ENCODE measurements at regions not wholly inside any gene's neighbourhood (a gene's known extent, or its start where the extent isn't known, plus 50 kb on each side); places are given as distances from the start of the nearest gene placed in this dataset.

DNA sequence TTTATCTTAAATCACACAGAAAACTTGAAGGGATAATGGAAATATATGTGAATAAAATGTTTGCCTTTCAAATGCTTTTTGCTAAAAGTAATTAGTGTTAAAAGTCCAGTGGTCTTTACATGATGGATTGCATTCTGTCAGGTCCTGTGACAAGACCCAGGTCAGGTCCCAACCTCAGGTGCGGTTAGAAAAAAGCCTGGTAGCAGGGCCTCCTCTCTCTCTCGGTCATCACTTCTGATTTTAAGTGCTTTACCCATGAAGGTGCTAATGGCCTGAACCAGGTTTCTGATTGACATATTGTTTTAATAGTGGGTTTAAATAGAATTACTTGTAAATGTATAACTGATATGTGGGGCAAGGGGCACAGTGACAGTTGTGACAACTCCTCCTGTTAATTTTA, 736.3 kb downstream of the POM121L12 start:
- H3K4me1 Mint-ChIP-seq, result peaks cover 5% of the 10 kb centered on the region
- TF ChIP-seq, protein P1, sequence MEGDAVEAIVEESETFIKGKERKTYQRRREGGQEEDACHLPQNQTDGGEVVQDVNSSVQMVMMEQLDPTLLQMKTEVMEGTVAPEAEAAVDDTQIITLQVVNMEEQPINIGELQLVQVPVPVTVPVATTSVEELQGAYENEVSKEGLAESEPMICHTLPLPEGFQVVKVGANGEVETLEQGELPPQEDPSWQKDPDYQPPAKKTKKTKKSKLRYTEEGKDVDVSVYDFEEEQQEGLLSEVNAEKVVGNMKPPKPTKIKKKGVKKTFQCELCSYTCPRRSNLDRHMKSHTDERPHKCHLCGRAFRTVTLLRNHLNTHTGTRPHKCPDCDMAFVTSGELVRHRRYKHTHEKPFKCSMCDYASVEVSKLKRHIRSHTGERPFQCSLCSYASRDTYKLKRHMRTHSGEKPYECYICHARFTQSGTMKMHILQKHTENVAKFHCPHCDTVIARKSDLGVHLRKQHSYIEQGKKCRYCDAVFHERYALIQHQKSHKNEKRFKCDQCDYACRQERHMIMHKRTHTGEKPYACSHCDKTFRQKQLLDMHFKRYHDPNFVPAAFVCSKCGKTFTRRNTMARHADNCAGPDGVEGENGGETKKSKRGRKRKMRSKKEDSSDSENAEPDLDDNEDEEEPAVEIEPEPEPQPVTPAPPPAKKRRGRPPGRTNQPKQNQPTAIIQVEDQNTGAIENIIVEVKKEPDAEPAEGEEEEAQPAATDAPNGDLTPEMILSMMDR (conservative IDR thresholded peaks at IDR 0.05), result no peak
- no peak overlapping the region for H3K9ac ChIP-seq (ENCODE audit: extremely low read depth, low read length, poor library complexity, severe bottlenecking)
- peaks cover 4% of the 10 kb centered on the region for H3K27me3 ChIP-seq (ENCODE audit: control insufficient read depth, insufficient read depth, low read length, poor library complexity, severe bottlenecking)
- H3K4me3 ChIP-seq (ENCODE audit: low read length), result no peak overlapping the region
- H3K9me3 ChIP-seq (ENCODE audit: control insufficient read depth, low read length), result no peaks in the 10 kb centered on the region
- WGBS, 2 experiments (ENCODE audit: insufficient coverage in 1 of 2, insufficient read length in 1 of 2), result 95 to 100% methylated on average over 2 of the region's 2 CpGs
- H3K4me1 ChIP-seq (ENCODE audit: control insufficient read depth, insufficient read depth, low read length), result peaks cover 2% of the 10 kb centered on the region
- H3K27me3 Mint-ChIP-seq (ENCODE audit: insufficient read depth), result no peaks in the 10 kb centered on the region
- H3K36me3 Mint-ChIP-seq (ENCODE audit: low read depth), result no peaks in the 10 kb centered on the region
- no peak overlapping the region for H3K27ac Mint-ChIP-seq
- no peaks in the 10 kb centered on the region for H3K36me3 ChIP-seq (ENCODE audit: control insufficient read depth, insufficient read depth, low read length)
- no peak overlapping the region for H3K27ac ChIP-seq (ENCODE audit: low read depth, low read length)
- DNase-seq, result no peak
- H3K4me3 Mint-ChIP-seq, result no peak overlapping the region
- H3K9me3 Mint-ChIP-seq, result no peaks in the 10 kb centered on the region

- no peaks in the 10 kb centered on the region for H3K9me3 ChIP-seq (ENCODE audit: control insufficient read depth, low read length)
- no peak overlapping the region for H3K27ac Mint-ChIP-seq
These were observed 740.9 kb downstream of the POM121L12 start for GRCh38 chr7:53776323-53776722.

DNA sequence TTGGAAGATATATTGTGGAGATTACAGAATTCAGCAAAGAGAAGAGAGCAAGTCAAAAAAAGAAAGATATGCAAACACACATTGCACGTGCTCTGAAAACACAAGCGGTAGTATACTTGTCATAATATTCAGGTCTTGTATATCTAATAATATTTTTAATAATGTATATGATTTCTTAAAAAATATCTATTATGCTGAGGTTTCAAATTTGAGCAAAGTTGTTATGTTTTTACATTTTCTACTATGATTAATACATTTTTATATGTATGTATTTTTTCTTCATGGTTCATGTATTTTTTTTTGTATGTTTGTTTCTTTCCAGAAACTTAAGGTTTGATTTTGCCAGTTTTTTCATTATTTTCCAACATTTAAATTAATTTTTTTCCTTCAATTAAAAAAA, 752.4 kb upstream of the VSTM2A start:
- no peak overlapping the region for H3K27ac ChIP-seq (ENCODE audit: low read depth, low read length)
- TF ChIP-seq, protein P1 (conservative IDR thresholded peaks at IDR 0.05), result no peak
- Mint-ChIP-seq H3K27me3 (ENCODE audit: insufficient read depth) (no peaks in the 10 kb centered on the region), H3K4me1 (no peaks in the 10 kb centered on the region), H3K36me3 (ENCODE audit: low read depth) (no peaks in the 10 kb centered on the region), H3K27ac (no peak overlapping the region), H3K4me3 (no peak overlapping the region), H3K9me3 (no peaks in the 10 kb centered on the region)
- no peak overlapping the region for H3K4me3 ChIP-seq (ENCODE audit: low read length)
- no peak for DNase-seq
- H3K9me3 ChIP-seq (ENCODE audit: control insufficient read depth, low read length), result no peaks in the 10 kb centered on the region
- no peaks in the 10 kb centered on the region for H3K4me1 ChIP-seq (ENCODE audit: control insufficient read depth, insufficient read depth, low read length)
- H3K27me3 ChIP-seq (ENCODE audit: control insufficient read depth, insufficient read depth, low read length, poor library complexity, severe bottlenecking), result no peaks in the 10 kb centered on the region
- H3K9ac ChIP-seq (ENCODE audit: extremely low read depth, low read length, poor library complexity, severe bottlenecking), result no peak overlapping the region
- no CpG with 5 or more reads among the region's 2 CpGs for WGBS, 2 experiments (ENCODE audit: insufficient coverage in 1 of 2, insufficient read length in 1 of 2)
- no peaks in the 10 kb centered on the region for H3K36me3 ChIP-seq (ENCODE audit: control insufficient read depth, insufficient read depth, low read length)

More at GRCh38 chr7:53776323-53776722, 740.9 kb downstream of the POM121L12 start:
- WGBS, 2 experiments (ENCODE audit: insufficient coverage in 1 of 2, insufficient read length in 1 of 2), result 82 to 83% methylated on average over 1 of the region's 1 CpG
- Mint-ChIP-seq H3K9me3 (no peaks in the 10 kb centered on the region), H3K27me3 (ENCODE audit: insufficient read depth) (no peaks in the 10 kb centered on the region), H3K4me3 (no peak overlapping the region), H3K4me1 (peaks cover 5% of the 10 kb centered on the region), H3K36me3 (ENCODE audit: low read depth) (no peaks in the 10 kb centered on the region)
- Histone ChIP-seq H3K27ac (ENCODE audit: low read depth, low read length) (no peak overlapping the region), H3K4me3 (ENCODE audit: low read length) (no peak overlapping the region), H3K4me1 (ENCODE audit: control insufficient read depth, insufficient read depth, low read length) (peaks cover 2% of the 10 kb centered on the region), H3K36me3 (ENCODE audit: control insufficient read depth, insufficient read depth, low read length) (no peaks in the 10 kb centered on the region), H3K9ac (ENCODE audit: extremely low read depth, low read length, poor library complexity, severe bottlenecking) (no peak overlapping the region), H3K27me3 (ENCODE audit: control insufficient read depth, insufficient read depth, low read length, poor library complexity, severe bottlenecking) (peaks cover 10% of the 10 kb centered on the region)
- TF ChIP-seq, protein P1 (conservative IDR thresholded peaks at IDR 0.05), result no peak
- DNase-seq, result no peak

All from endodermal cell (in vitro differentiated cells).